Activated CD8-positive, alpha-beta T cell treated with anti-CD3 and anti-CD28 coated beads for 36 hours (primary cell): ENCODE measurements at regions not wholly inside any gene's neighbourhood (a gene's known extent, or its start where the extent isn't known, plus 50 kb on each side); places are given as distances from the start of the nearest gene placed in this dataset.

Experiments used
- ATAC-seq: fragments of 200-7000 bp; cut with Tn5 transposase; one replicate; pipeline ENCODE4 v1.10.0; 2021; ENCODE audit warnings: mild to moderate bottlenecking, moderate library complexity
- CTCF ChIA-PET: fragments of 350-600 bp; sonication (Branson Sonifier 250); formaldehyde crosslinking; loops from one replicate; lab custom pipeline; 2021; ENCODE audit warnings: antibody characterized with exemption; lab: Charles Lee
- POLR2A ChIA-PET: fragments of 350-600 bp; sonication (Branson Sonifier 250); formaldehyde crosslinking; loops from one replicate; lab custom pipeline; 2021; ENCODE audit warnings: antibody characterized with exemption; lab: Charles Lee
- DNase-seq: peaks from one replicate; pipeline ENCODE4 v3.0.0-alpha.2; 2020
- H3K27ac Mint-ChIP-seq: one replicate; pipeline ENCODE4 v1.8.0; 2021; ENCODE audit warnings: mild to moderate bottlenecking, mixed read lengths
- H3K27me3 Mint-ChIP-seq: one replicate; pipeline ENCODE4 v1.8.0; 2021; ENCODE audit warnings: mixed read lengths
- H3K36me3 Mint-ChIP-seq: one replicate; pipeline ENCODE4 v1.8.0; 2021; ENCODE audit warnings: low read depth, mixed read lengths
- H3K4me1 Mint-ChIP-seq: one replicate; pipeline ENCODE4 v1.8.0; 2021; ENCODE audit warnings: low read depth, mixed read lengths
- H3K4me3 Mint-ChIP-seq: one replicate; pipeline ENCODE4 v1.8.0; 2021; ENCODE audit warnings: mild to moderate bottlenecking, moderate library complexity, mixed read lengths
- H3K9me3 Mint-ChIP-seq: one replicate; pipeline ENCODE4 v1.8.0; 2021; ENCODE audit warnings: mixed read lengths
- intact Hi-C: fragments of 100-400 bp; cut with micrococcal nuclease; formaldehyde crosslinking; loops from one replicate; pipeline ENCODE4 v1.10.0; 2022
- TF ChIP-seq, protein P1 (sequence below): fragments of 200-600 bp; IDR thresholded peaks from one replicate; pipeline ENCODE4 v1.8.0; 2022; ENCODE audit warnings: antibody characterized with exemption, mild to moderate bottlenecking

DNA sequence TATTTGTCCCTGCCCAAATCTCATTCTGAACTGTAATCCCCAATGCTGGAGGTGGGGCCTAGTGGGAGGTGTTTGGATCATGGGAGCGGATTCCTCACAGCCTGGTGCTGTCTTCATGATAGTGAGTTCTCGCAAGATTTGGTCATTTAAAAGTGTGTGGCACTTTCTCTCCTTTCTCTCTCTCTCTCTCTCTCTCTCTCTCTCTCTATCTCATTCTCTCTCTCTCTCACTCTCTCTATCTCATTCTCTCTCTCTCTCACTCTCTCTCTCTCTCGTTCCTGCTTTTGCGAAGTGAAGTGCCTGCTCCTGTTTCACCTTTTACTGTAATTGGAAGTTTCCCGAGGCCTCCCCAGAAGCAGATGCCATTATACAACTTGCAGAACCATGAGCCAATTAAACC is 207.3 kb upstream of the NR4A3 start:
- POLR2A ChIA-PET = no interaction called here
- Mint-ChIP-seq H3K9me3 (no peaks in the 10 kb centered on the region), H3K4me3 (no peak overlapping the region), H3K27me3 (peaks cover 9% of the 10 kb centered on the region), H3K4me1 (no peaks in the 10 kb centered on the region), H3K36me3 (no peaks in the 10 kb centered on the region), H3K27ac (no peak overlapping the region)
- intact Hi-C loops = no loop called here
- TF ChIP-seq, protein P1, sequence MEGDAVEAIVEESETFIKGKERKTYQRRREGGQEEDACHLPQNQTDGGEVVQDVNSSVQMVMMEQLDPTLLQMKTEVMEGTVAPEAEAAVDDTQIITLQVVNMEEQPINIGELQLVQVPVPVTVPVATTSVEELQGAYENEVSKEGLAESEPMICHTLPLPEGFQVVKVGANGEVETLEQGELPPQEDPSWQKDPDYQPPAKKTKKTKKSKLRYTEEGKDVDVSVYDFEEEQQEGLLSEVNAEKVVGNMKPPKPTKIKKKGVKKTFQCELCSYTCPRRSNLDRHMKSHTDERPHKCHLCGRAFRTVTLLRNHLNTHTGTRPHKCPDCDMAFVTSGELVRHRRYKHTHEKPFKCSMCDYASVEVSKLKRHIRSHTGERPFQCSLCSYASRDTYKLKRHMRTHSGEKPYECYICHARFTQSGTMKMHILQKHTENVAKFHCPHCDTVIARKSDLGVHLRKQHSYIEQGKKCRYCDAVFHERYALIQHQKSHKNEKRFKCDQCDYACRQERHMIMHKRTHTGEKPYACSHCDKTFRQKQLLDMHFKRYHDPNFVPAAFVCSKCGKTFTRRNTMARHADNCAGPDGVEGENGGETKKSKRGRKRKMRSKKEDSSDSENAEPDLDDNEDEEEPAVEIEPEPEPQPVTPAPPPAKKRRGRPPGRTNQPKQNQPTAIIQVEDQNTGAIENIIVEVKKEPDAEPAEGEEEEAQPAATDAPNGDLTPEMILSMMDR = no peak
- ATAC-seq = no peak
- no peak for DNase-seq
- CTCF ChIA-PET = no interaction called here

DNA sequence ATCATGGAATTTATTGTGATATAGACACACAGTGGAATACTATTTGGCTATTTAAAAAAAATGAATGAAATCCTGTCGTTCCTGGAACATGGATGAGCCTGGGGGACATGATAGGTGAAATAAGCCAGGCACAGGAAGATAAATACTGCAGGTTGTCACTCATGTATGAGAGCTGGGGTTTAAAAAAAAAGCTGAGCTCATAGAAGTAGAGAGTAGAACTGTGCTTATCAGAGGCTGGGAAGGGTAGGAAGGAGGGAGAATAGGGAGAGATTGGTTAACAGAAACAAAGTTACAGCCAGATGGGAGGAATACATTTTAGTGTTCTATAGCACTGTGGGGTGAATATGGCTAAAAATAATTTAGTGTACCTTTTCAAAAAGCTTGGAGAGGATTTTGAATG is 200.6 kb upstream of the NR4A3 start:
- H3K36me3 Mint-ChIP-seq = no peaks in the 10 kb centered on the region
- no peak for ATAC-seq
- H3K27ac Mint-ChIP-seq = no peak overlapping the region
- TF ChIP-seq, protein P1 = no peak
- H3K4me1 Mint-ChIP-seq = no peaks in the 10 kb centered on the region
- peaks cover 5% of the 10 kb centered on the region for H3K27me3 Mint-ChIP-seq
- POLR2A ChIA-PET = no interaction called here
- DNase-seq = no peak
- no peaks in the 10 kb centered on the region for H3K9me3 Mint-ChIP-seq
- CTCF ChIA-PET = interaction anchor here (1.0 kb wide), 1 partner anchor 68 kb away, joined by 3 read pairs; no protein-coding TSS in a partner anchor
- H3K4me3 Mint-ChIP-seq = no peak overlapping the region
- intact Hi-C loops = no loop called here

- POLR2A ChIA-PET = no interaction called here
- no peaks in the 10 kb centered on the region for H3K9me3 Mint-ChIP-seq
- no peak overlapping the region for H3K4me3 Mint-ChIP-seq
- no peak for DNase-seq
- peaks cover 3% of the 10 kb centered on the region for H3K27me3 Mint-ChIP-seq
- no peak for ATAC-seq
- intact Hi-C loops = no loop called here
- no peak overlapping the region for H3K27ac Mint-ChIP-seq
- TF ChIP-seq, protein P1 = no peak
- CTCF ChIA-PET = no interaction called here
- no peaks in the 10 kb centered on the region for H3K36me3 Mint-ChIP-seq
- no peaks in the 10 kb centered on the region for H3K4me1 Mint-ChIP-seq
Observed at GRCh38 chr9:99622679-99623078, 199.0 kb upstream of the NR4A3 start.

DNA sequence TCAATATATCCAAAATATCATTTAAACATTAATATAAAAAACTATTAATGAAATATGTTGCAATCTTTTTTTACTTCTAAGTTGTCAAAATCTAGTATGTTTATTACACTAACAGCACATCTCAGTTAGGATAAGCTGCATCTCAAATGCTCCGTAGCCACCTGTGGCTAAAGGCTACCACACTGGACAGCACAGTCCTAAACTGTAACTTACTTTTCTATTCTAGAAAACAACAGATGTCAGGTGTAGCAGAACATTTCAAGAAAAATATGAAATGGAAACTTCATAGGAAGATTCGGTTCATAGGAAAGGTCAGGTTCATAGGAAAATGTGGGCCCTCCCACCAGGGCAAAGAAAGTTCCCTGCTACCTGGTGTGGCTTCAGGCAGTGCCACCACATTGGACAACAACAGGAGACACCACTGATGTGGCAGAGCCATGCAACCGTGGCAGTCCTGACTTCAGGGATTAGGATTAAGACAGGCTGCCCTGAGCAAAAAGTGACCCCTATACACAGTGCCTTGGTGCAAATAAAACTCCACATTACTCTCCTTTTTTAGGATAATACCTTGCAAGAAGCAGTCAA is 197.8 kb upstream of the NR4A3 start:
- TF ChIP-seq, protein P1 = no peak
- Mint-ChIP-seq H3K4me1 (no peaks in the 10 kb centered on the region), H3K36me3 (no peaks in the 10 kb centered on the region), H3K9me3 (no peaks in the 10 kb centered on the region), H3K27me3 (peaks cover 2% of the 10 kb centered on the region), H3K27ac (no peak overlapping the region), H3K4me3 (no peak overlapping the region)
- intact Hi-C loops = no loop called here
- ATAC-seq (no peak), DNase-seq (no peak)
- CTCF ChIA-PET = no interaction called here
- POLR2A ChIA-PET = no interaction called here

- Mint-ChIP-seq H3K27ac (no peak overlapping the region), H3K27me3 (peaks cover 2% of the 10 kb centered on the region), H3K36me3 (no peaks in the 10 kb centered on the region), H3K9me3 (no peaks in the 10 kb centered on the region), H3K4me1 (no peaks in the 10 kb centered on the region), H3K4me3 (no peak overlapping the region)
- no peak for ATAC-seq
- ChIA-PET CTCF (no interaction called here), POLR2A (no interaction called here)
- no peak for DNase-seq
- intact Hi-C loops = no loop called here
- TF ChIP-seq, protein P1 = no peak
Observed at GRCh38 chr9:99624499-99625233, 197.0 kb upstream of the NR4A3 start.
